ENCODE measurements at regions not wholly inside any gene's neighbourhood (a gene's known extent, or its start where the extent isn't known, plus 50 kb on each side); places are given as distances from the start of the nearest gene placed in this dataset.
"Not testable (repeated sequence)": the region's sequence is repeated elsewhere in the genome, so short reads cannot be mapped to it uniquely, and the experiment has no call there.

GRCh38 chr16:79969458-79969857, 368.9 kb upstream of the MAF start:
- no peak for DNase-seq

- no peak for DNase-seq
Observed at GRCh38 chr16:79966226-79966625, 365.7 kb upstream of the MAF start.

GRCh38 chr16:79965718-79966117, 365.2 kb upstream of the MAF start:
- no peak for DNase-seq

- no peak for DNase-seq
Observed at GRCh38 chr16:79964104-79964503, 363.6 kb upstream of the MAF start.

- no peak for DNase-seq
Observed at GRCh38 chr16:79962962-79963361, 362.4 kb upstream of the MAF start.

GRCh38 chr16:79959226-79959625, 358.7 kb upstream of the MAF start:
- no peak for DNase-seq

DNA sequence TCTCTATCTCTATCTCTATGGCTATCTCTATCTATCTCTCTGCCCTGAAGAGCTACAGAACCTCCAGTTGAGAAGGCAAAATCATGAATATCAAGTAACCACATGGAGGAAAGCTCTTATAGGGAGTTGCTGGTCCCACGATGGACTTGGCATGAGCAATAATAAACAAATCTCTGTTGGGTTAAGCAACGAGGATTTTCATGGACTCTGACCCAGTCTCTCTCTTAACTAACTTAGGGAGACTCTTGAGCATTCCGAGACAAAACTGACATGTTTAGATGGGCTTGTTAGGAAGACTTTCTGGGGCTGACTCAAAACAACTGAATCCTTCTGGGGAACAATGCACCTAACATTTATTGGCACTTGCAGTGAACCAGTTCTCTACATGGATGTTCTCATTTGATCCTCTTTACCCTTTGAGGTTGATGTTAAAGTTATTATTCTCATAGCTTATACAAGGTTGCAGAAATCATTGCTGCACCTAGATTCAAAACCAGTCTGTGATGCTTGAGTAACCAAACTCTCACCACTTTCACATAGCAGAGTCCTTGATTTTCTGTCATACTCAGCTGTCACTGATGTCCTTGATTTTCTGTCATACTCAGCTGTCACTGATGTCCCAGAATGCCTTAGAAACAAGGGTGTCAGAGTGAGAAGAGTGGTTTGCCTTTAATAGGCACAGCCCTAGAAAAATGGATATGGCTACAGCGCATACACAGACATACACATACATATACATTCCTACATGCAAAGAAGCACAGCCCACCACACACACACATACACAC, 354.6 kb upstream of the MAF start:
- DNase-seq, result no peak

- no peak for DNase-seq
Observed at GRCh38 chr16:79950932-79951719, 350.6 kb upstream of the MAF start.

DNA sequence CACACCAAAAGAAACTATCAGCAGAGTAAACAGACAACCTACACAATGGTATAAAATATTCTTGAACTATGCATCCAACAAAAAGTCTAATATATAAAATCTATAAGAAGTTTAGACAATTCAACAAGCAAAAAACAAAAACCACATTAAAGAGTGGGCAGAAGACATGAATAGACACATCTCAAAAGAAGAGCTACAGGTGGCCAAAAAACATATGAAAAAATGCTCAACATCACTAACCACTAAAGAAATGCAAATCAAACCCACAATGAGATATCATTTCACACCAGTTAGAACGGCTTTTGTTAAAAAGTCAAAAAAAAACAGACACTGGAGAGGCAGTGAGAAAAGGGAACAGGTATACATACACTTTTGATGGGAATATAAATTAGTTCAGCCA, 348.9 kb upstream of the MAF start:
- no peak for DNase-seq

DNA sequence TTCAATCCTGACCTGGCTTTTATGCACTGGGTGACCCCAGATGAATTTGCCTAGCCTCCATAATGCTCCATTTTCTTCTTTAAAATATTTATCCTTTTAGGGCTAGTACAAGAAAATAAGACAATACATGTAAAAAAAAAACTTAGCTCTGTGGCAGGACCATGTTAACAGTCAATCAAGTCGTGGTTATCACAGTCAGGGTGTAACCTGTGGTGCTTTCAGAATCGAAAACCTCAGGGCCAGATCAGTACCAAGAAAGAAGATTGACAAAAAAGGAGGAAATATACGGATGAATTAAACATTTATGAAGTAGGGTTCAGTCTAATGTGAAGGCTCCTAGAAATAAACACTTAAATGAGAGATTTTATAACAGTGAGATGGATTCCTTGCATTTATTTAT, 347.2 kb upstream of the MAF start:
- no peak for DNase-seq

GRCh38 chr16:79946252-79946651, 345.7 kb upstream of the MAF start:
- DNase-seq, result no peak

DNA sequence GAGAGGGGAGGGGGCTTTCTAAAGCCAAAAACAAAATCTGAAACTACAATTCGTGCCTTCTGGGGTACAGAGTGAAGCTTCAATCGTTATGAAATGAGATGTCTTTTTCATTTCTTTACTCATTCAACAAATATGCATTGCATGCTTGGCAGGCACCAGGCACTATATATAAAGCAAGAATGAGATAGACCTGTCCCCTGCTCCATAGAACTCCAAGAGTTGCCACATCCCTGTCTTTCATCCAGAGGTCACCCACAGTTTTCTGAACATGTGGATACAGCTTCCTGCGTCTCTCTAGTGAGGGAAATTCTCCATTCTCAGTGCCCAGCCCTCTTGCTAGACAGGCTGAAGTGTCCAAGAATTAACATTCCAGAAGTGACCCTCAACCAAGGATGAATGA, 343.2 kb upstream of the MAF start:
- no peak for DNase-seq

DNA sequence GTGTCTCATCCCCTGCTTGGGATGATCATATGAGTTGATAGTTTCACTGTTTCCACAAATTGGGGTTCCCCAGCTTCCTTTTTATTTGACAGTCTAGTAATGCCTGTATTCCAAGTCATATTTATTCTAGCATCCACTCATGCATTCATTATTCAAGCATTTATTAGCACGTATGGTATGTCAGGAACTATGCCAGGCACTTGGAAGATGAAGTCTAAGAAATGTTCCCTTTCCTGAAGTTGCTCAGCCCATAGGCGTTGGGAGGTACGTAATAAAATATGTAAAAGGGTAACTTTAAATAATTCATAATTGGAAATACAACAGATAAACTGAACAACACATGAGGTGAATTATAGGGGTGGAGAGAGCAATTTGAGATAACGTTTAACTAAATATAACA, 338.0 kb upstream of the MAF start:
- DNase-seq, result no peak

- not testable (repeated sequence) for DNase-seq
Observed at GRCh38 chr16:79937671-79938070, 337.1 kb upstream of the MAF start.

DNA sequence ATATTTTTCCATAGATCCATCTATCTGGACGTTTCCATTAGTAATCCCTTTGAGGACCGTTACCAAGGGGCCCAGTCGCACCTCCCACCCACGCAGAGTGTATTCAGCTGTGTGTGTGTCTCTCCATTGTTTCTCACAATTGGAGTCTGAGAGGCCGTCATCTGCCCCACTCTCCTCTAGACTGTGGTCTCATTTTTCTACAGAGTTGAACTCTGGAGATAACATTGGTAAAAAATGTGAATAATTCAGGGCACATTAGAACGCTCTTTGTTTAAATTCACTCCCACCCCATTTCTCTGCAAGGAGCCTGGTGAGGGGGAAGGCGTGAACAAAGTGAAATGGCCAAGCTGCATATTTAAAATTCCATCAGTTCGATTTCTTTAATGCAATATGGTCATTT, 333.1 kb upstream of the MAF start:
- no peak for DNase-seq

- DNase-seq, result no peak
Observed at GRCh38 chr16:79932572-79932971, 332.0 kb upstream of the MAF start.

GRCh38 chr16:79931721-79932120, 331.2 kb upstream of the MAF start:
- DNase-seq, result no peak

DNA sequence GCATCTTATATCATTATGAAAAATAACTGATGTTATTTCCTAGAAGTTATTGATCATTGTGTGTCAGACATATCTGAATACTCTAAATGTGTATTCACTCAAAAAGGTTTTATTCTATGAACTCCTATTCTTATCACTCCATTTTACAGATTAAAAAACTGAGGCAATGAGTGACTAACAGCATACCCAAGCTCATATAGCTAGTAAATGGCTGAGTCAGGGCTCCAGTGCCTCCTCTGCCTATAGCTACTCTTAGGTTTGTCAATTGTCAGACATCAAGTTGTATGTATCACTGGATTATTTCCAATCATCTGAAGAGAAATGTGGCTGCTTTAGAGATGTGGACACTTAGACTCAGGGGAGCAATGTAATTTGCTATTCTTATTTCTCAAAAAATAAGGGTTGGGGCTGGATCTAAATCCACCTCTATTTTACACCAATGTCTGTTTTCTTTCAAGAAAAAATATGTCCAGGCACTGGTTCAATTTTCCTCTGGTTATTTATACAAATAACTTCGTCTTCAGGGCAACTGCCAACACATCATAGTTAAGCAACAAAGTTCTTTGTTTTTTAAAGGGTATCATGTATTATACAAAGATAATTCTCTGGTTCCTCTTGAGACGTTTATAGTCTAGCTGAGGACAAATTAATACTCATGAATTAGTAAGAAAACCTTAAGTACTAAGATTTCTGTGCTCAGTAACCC, 328.9 kb upstream of the MAF start:
- DNase-seq, result no peak

- no peak for DNase-seq
Observed at GRCh38 chr16:79928142-79928873, 327.8 kb upstream of the MAF start.

DNA sequence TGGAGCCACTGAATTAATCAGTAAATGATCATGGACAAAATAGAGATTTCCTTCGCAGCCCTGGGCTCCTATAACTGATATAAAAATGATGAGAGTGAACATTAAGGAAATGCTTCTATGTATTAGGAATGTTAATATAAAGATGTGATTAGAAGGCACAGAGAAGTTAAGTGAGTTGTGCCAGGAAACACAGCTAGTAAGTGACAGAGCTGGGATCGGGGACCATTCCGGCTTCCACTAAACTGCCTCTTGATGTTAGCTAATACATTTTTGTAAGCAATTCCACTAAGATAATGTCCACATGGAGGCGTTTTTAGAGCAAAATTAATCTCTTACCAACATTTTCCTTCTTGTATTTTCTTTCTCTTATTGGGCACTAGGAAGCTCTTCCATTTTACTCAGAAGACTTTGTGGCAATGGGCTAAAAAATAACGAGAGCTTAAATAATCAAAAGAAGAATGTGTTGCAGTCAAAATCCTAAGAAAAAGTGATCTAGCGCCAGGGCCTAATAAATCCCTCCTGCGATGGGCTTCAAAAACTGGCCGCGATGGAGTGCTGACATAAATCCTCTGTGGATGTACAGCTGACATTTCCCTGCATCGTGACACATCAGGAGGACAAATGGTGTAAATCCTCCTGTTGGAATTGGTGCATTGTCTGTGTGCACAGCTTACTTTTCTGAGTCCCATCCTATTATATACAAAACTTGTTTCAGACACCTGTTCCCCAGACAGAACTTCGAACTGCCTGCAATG, 326.1 kb upstream of the MAF start:
- no peak for DNase-seq

DNA sequence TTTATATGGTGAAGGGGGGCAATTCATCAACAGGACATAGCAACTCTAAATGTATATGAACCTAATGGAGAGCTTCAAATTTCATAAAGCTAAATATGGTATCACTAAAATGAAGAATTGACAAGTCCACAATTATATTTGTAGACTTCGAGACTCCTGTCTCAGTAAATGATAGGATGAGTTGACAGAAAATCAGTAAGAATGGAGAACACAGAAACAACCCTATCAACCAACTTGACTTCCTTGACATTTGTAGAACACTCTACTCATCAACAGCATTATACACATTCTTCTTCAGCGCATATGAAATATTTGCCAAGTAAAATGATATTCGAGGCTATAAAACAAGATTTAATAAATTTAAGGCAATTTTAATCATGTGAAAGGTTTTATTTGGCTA, 322.9 kb upstream of the MAF start:
- DNase-seq, result no peak

- no peak for DNase-seq
Observed at GRCh38 chr16:79920685-79921084, 320.1 kb upstream of the MAF start.
